ENCODE measurements at regions not wholly inside any gene's neighbourhood (a gene's known extent, or its start where the extent isn't known, plus 50 kb on each side); places are given as distances from the start of the nearest gene placed in this dataset.

- DNase-seq (ENCODE audit: insufficient read length, low spot score) (no peak), FAIRE-seq (no peak)
- TF ChIP-seq POLR2AphosphoS5 (IDR thresholded peaks at IDR 0.05; ENCODE audit: low read depth, low read length), result no peak
- TF ChIP-seq PAX5 (IDR thresholded peaks at IDR 0.05; ENCODE audit: insufficient read depth, low read length, severe bottlenecking), result no peak
- TF ChIP-seq SPI1 (IDR thresholded peaks at IDR 0.05; ENCODE audit: low read depth, low read length), result no peak
- TF ChIP-seq TAF1 (IDR thresholded peaks at IDR 0.05; ENCODE audit: low read depth, low read length), result no peak
- no peak for TF ChIP-seq POU2F2 (IDR thresholded peaks at IDR 0.05; ENCODE audit: low read depth, low read length)
- TF ChIP-seq POLR2A (IDR thresholded peaks at IDR 0.05; ENCODE audit: low read depth, low read length), result no peak
Measured at GRCh38 chr10:62453274-62453673, 79.1 kb downstream of the ZNF365 start.

- TF ChIP-seq PAX5 (IDR thresholded peaks at IDR 0.05; ENCODE audit: insufficient read depth, low read length, severe bottlenecking), result no peak
- FAIRE-seq (no peak), DNase-seq (ENCODE audit: insufficient read length, low spot score) (no peak)
Measured at GRCh38 chr10:62454687-62455397, 80.7 kb downstream of the ZNF365 start.

- FAIRE-seq (peak; percentile 100), DNase-seq (ENCODE audit: insufficient read length, low spot score) (peak; percentile 30)
- TF ChIP-seq PAX5 (IDR thresholded peaks at IDR 0.05; ENCODE audit: insufficient read depth, low read length, severe bottlenecking), result peak; percentile 14
- TF ChIP-seq TAF1 (IDR thresholded peaks at IDR 0.05; ENCODE audit: low read depth, low read length), result no peak
- peak; percentile 79 for TF ChIP-seq POU2F2 (IDR thresholded peaks at IDR 0.05; ENCODE audit: low read depth, low read length)
- TF ChIP-seq POLR2A (IDR thresholded peaks at IDR 0.05; ENCODE audit: low read depth, low read length), result no peak
- TF ChIP-seq SPI1 (IDR thresholded peaks at IDR 0.05; ENCODE audit: low read depth, low read length), result peak; percentile 99
- no peak for TF ChIP-seq POLR2AphosphoS5 (IDR thresholded peaks at IDR 0.05; ENCODE audit: low read depth, low read length)
Measured at GRCh38 chr10:62456611-62457101, 82.5 kb downstream of the ZNF365 start.

- TF ChIP-seq PAX5 (IDR thresholded peaks at IDR 0.05; ENCODE audit: insufficient read depth, low read length, severe bottlenecking) (no peak), POU2F2 (IDR thresholded peaks at IDR 0.05; ENCODE audit: low read depth, low read length) (no peak), POLR2AphosphoS5 (IDR thresholded peaks at IDR 0.05; ENCODE audit: low read depth, low read length) (no peak), TAF1 (IDR thresholded peaks at IDR 0.05; ENCODE audit: low read depth, low read length) (no peak), SPI1 (IDR thresholded peaks at IDR 0.05; ENCODE audit: low read depth, low read length) (no peak), POLR2A (IDR thresholded peaks at IDR 0.05; ENCODE audit: low read depth, low read length) (no peak)
- no peak for FAIRE-seq
- DNase-seq (ENCODE audit: insufficient read length, low spot score), result no peak
Measured at GRCh38 chr10:62457196-62457595, 83.0 kb downstream of the ZNF365 start.

GRCh38 chr10:62457598-62457997, 83.4 kb downstream of the ZNF365 start:
- FAIRE-seq (peak; percentile 64), DNase-seq (ENCODE audit: insufficient read length, low spot score) (no peak)
- no peak for TF ChIP-seq POLR2AphosphoS5 (IDR thresholded peaks at IDR 0.05; ENCODE audit: low read depth, low read length)
- TF ChIP-seq POLR2A (IDR thresholded peaks at IDR 0.05; ENCODE audit: low read depth, low read length), result no peak
- TF ChIP-seq SPI1 (IDR thresholded peaks at IDR 0.05; ENCODE audit: low read depth, low read length), result no peak
- TF ChIP-seq PAX5 (IDR thresholded peaks at IDR 0.05; ENCODE audit: insufficient read depth, low read length, severe bottlenecking), result no peak
- TF ChIP-seq TAF1 (IDR thresholded peaks at IDR 0.05; ENCODE audit: low read depth, low read length), result no peak
- TF ChIP-seq POU2F2 (IDR thresholded peaks at IDR 0.05; ENCODE audit: low read depth, low read length), result no peak

- FAIRE-seq (no peak), DNase-seq (ENCODE audit: insufficient read length, low spot score) (no peak)
- no peak for TF ChIP-seq POU2F2 (IDR thresholded peaks at IDR 0.05; ENCODE audit: low read depth, low read length)
- TF ChIP-seq PAX5 (IDR thresholded peaks at IDR 0.05; ENCODE audit: insufficient read depth, low read length, severe bottlenecking), result no peak
- TF ChIP-seq SPI1 (IDR thresholded peaks at IDR 0.05; ENCODE audit: low read depth, low read length), result no peak
- TF ChIP-seq POLR2AphosphoS5 (IDR thresholded peaks at IDR 0.05; ENCODE audit: low read depth, low read length), result no peak
- no peak for TF ChIP-seq POLR2A (IDR thresholded peaks at IDR 0.05; ENCODE audit: low read depth, low read length)
- no peak for TF ChIP-seq TAF1 (IDR thresholded peaks at IDR 0.05; ENCODE audit: low read depth, low read length)
Measured at GRCh38 chr10:62459072-62459471, 84.9 kb downstream of the ZNF365 start.

- DNase-seq (ENCODE audit: insufficient read length, low spot score) (no peak), FAIRE-seq (no peak)
- TF ChIP-seq TAF1 (IDR thresholded peaks at IDR 0.05; ENCODE audit: low read depth, low read length), result no peak
Measured at GRCh38 chr10:62459500-62459899, 85.3 kb downstream of the ZNF365 start.

- FAIRE-seq (peak; percentile 56), DNase-seq (ENCODE audit: insufficient read length, low spot score) (no peak)
- TF ChIP-seq POLR2AphosphoS5 (IDR thresholded peaks at IDR 0.05; ENCODE audit: low read depth, low read length) (no peak), PAX5 (IDR thresholded peaks at IDR 0.05; ENCODE audit: insufficient read depth, low read length, severe bottlenecking) (no peak), POU2F2 (IDR thresholded peaks at IDR 0.05; ENCODE audit: low read depth, low read length) (no peak), TAF1 (IDR thresholded peaks at IDR 0.05; ENCODE audit: low read depth, low read length) (no peak), SPI1 (IDR thresholded peaks at IDR 0.05; ENCODE audit: low read depth, low read length) (no peak), POLR2A (IDR thresholded peaks at IDR 0.05; ENCODE audit: low read depth, low read length) (no peak)
Measured at GRCh38 chr10:62460393-62460792, 86.2 kb downstream of the ZNF365 start.

GRCh38 chr10:62461120-62461519, 87.0 kb downstream of the ZNF365 start:
- TF ChIP-seq SPI1 (IDR thresholded peaks at IDR 0.05; ENCODE audit: low read depth, low read length), result no peak
- no peak for TF ChIP-seq POLR2A (IDR thresholded peaks at IDR 0.05; ENCODE audit: low read depth, low read length)
- TF ChIP-seq POU2F2 (IDR thresholded peaks at IDR 0.05; ENCODE audit: low read depth, low read length), result no peak
- TF ChIP-seq POLR2AphosphoS5 (IDR thresholded peaks at IDR 0.05; ENCODE audit: low read depth, low read length), result no peak
- no peak for TF ChIP-seq PAX5 (IDR thresholded peaks at IDR 0.05; ENCODE audit: insufficient read depth, low read length, severe bottlenecking)
- TF ChIP-seq TAF1 (IDR thresholded peaks at IDR 0.05; ENCODE audit: low read depth, low read length), result no peak
- FAIRE-seq, result no peak
- DNase-seq (ENCODE audit: insufficient read length, low spot score), result no peak

- FAIRE-seq (no peak), DNase-seq (ENCODE audit: insufficient read length, low spot score) (no peak)
- TF ChIP-seq TAF1 (IDR thresholded peaks at IDR 0.05; ENCODE audit: low read depth, low read length), result no peak
- no peak for TF ChIP-seq POLR2A (IDR thresholded peaks at IDR 0.05; ENCODE audit: low read depth, low read length)
- no peak for TF ChIP-seq POU2F2 (IDR thresholded peaks at IDR 0.05; ENCODE audit: low read depth, low read length)
- no peak for TF ChIP-seq PAX5 (IDR thresholded peaks at IDR 0.05; ENCODE audit: insufficient read depth, low read length, severe bottlenecking)
- no peak for TF ChIP-seq SPI1 (IDR thresholded peaks at IDR 0.05; ENCODE audit: low read depth, low read length)
- TF ChIP-seq POLR2AphosphoS5 (IDR thresholded peaks at IDR 0.05; ENCODE audit: low read depth, low read length), result no peak
Measured at GRCh38 chr10:62462461-62462860, 88.3 kb downstream of the ZNF365 start.

Measured in GM12891 (cell line).